Heart right ventricle (tissue), 16 donors: ENCODE measurements at regions not wholly inside any gene's neighbourhood (a gene's known extent, or its start where the extent isn't known, plus 50 kb on each side); places are given as distances from the start of the nearest gene placed in this dataset.

Experiments
- ATAC-seq, 8 donors: fragments of 200-7000 bp; cut with Tn5 transposase; one replicate each; pipeline ENCODE4 v1.9.1; 2020; ENCODE audit warnings: mild to moderate bottlenecking in 8 of 8, moderate library complexity in 8 of 8, moderate number of reproducible peaks in 1 of 8
- DNase-seq, 2 donors: peaks; one replicate each; pipeline ENCODE4 v3.0.0-alpha.2; 2020
- H3K27ac ChIP-seq, 10 donors: fragments of 200-600 bp; sonication (generic) in 2 of 10; one replicate each; pipeline versions ENCODE4 v1.5.0 to v1.8.0; 2020 to 2022; ENCODE audit warnings: mild to moderate bottlenecking in 3 of 10
- H3K27me3 ChIP-seq, 7 donors: fragments of 200-600 bp; one replicate each; pipeline ENCODE4 v1.8.0; 2021 to 2022; ENCODE audit warnings: mild to moderate bottlenecking in 2 of 7
- H3K36me3 ChIP-seq, 9 donors: fragments of 200-600 bp; sonication (generic) in 1 of 9; one replicate each; pipeline versions ENCODE4 v1.5.0 to v1.8.0; 2020 to 2022; ENCODE audit warnings: mild to moderate bottlenecking in 2 of 9
- H3K4me1 ChIP-seq, 9 donors: fragments of 200-600 bp; sonication (generic) in 1 of 9; one replicate each; pipeline versions ENCODE4 v1.5.0 to v1.8.0; 2020 to 2022; ENCODE audit warnings: mild to moderate bottlenecking in 4 of 9
- H3K4me3 ChIP-seq, 10 donors: fragments of 200-600 bp; sonication (generic) in 2 of 10; one replicate each; pipeline versions ENCODE4 v1.5.0 to v1.8.0; 2020 to 2022; ENCODE audit warnings: mild to moderate bottlenecking in 7 of 10, moderate library complexity in 2 of 10
- H3K9me3 ChIP-seq, 11 donors: fragments of 200-600 bp in 10 of 11; sonication (generic) in 2 of 11; one replicate each; pipeline versions ENCODE4 v1.5.0 to v1.8.0; 2013 to 2022; ENCODE audit warnings: mild to moderate bottlenecking in 2 of 11, control low read depth in 1 of 11, moderate library complexity in 1 of 11
- WGBS, 2 donors: extraction: QIAGEN DNeasy Blood & Tissue Kit; methylation state at CpG; one replicate each; pipeline ENCODE4 v1.1.7; 2013; ENCODE audit warnings: inconsistent platforms in 1 of 2; 5-methylcytosine and 5-hydroxymethylcytosine counted together
- intact Hi-C, 10 donors: fragments of 100-400 bp; cut with DNase I; formaldehyde crosslinking; loops; one replicate each; pipeline versions ENCODE4 v1.11.1 to v1.14.2; 2022
- TF ChIP-seq, protein P1 (sequence below), 9 donors: fragments of 200-600 bp; sonication (generic) in 2 of 9; IDR thresholded peaks; one replicate each; pipeline versions ENCODE4 v1.5.0 to v1.8.0; 2021 to 2022; ENCODE audit warnings: antibody characterized with exemption in 9 of 9, mild to moderate bottlenecking in 5 of 9, moderate library complexity in 1 of 9
- donor health status: Arrhythmogenic right ventricular cardiomyopathy.
- donor health status: ischemic (EF 13 %, LVEDD 7.1; RV severe dilation, severe dysfunction).
- donor health status: healthy with polysubstance abuse.
- donor health status: DM: no; HTN: yes; CAD: no.
- donor health status: DM: no; HTN: no; CAD: no.
- donor health status: ischemic (EF 25% LVEDD 6.9; RV normal size, moderate dysfunction).
- donor health status: ischemic (EF 25% LVEDD 5.7; RV mildly dilated, moderate dysfunction).
- donor health status: healthy.
- donor health status: DM: yes; HTN: yes; CAD: no.
- donor health status: Ischemic cardiomyopathy.
- donor health status: ischemic (EF 35%, LVEDD 5.7; RV mildly dilated, moderate dysfunction).
- donor health status: nonischemic (EF 11% LVEDD 7.7; RV severe dilation, severe dysfunction).
- donor health status: DM: yes; HTN: yes; CAD: no.
- donor health status: PGD.
- donor health status: ischemic (EF 29% LVEDD 5.4; RV normal size, mild dysfunction).
- donor health status: nonischemic (EF 23%, LVEDD 6.1; RV moderate dilation, normal function).

DNA sequence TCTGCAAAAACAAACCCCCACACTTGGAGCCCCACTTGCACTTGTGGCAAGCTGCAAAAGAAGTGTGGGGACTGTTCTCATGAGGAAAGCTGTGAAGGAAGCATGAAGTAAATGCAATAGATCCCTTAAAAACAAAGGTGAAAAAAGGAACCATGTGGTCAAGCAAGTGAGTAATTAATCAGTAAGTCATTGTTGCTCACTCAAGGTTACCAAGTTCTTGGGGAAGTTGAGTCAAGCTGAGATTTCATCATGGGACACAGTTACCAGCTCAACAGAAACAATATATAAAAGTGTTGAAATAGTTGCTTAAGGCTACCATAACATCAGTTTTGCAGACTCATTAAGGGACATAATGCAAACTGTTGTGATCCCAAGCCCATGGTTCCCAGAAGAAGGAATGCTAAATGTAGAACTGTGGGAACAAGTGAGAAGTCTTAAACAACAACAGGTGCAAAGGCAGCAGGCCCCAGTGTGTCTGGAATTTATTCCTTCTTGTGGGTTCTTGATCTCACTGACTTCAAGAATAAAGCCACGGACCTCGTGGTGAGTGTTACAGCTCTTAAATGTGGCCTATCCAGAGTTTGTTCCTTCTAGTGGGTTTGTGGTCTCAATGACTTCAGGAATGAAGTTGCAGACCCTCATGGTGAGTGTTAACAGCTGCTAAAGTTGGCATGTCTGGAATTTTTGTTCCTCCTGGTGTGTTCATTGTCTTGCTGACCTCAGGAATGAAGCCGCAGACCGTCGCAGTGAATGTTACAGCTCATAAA is 336.3 kb upstream of the RBMY1B start:
- Histone ChIP-seq H3K4me1 (no peaks in the 10 kb centered on the region), H3K36me3 (no peaks in the 10 kb centered on the region), H3K9me3 (no peaks in the 10 kb centered on the region), H3K27ac (no peak overlapping the region), H3K4me3 (no peak overlapping the region), H3K27me3 (no peaks in the 10 kb centered on the region)
- DNase-seq = no peak
- ATAC-seq = no peak
- TF ChIP-seq, protein P1, sequence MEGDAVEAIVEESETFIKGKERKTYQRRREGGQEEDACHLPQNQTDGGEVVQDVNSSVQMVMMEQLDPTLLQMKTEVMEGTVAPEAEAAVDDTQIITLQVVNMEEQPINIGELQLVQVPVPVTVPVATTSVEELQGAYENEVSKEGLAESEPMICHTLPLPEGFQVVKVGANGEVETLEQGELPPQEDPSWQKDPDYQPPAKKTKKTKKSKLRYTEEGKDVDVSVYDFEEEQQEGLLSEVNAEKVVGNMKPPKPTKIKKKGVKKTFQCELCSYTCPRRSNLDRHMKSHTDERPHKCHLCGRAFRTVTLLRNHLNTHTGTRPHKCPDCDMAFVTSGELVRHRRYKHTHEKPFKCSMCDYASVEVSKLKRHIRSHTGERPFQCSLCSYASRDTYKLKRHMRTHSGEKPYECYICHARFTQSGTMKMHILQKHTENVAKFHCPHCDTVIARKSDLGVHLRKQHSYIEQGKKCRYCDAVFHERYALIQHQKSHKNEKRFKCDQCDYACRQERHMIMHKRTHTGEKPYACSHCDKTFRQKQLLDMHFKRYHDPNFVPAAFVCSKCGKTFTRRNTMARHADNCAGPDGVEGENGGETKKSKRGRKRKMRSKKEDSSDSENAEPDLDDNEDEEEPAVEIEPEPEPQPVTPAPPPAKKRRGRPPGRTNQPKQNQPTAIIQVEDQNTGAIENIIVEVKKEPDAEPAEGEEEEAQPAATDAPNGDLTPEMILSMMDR (IDR thresholded peaks at IDR 0.05) = no peak
- WGBS, 2 donors = 80 to 88% methylated on average over 5 of the region's 5 CpGs
- intact Hi-C loops = no loop called here

DNA sequence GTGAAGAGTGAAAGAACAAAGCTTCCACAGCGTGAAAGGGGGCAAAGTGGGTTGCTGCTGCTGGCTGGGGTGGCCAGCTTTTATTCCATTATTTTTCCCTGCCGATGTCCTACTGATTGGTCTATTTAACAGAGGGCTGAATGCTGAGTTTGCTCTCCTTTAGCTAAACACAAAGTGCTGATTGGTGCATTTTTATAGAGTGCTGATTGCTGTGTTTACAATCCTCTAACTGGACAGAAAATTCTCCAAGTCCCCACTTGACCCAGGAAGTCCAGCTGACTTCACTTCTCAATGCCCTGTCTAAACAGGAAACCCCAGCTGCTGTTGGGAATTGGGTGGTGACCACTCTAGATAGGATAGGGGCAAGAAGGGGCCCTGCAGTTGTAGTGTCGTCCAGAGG is 335.6 kb upstream of the RBMY1B start:
- H3K36me3 ChIP-seq = no peaks in the 10 kb centered on the region

DNA sequence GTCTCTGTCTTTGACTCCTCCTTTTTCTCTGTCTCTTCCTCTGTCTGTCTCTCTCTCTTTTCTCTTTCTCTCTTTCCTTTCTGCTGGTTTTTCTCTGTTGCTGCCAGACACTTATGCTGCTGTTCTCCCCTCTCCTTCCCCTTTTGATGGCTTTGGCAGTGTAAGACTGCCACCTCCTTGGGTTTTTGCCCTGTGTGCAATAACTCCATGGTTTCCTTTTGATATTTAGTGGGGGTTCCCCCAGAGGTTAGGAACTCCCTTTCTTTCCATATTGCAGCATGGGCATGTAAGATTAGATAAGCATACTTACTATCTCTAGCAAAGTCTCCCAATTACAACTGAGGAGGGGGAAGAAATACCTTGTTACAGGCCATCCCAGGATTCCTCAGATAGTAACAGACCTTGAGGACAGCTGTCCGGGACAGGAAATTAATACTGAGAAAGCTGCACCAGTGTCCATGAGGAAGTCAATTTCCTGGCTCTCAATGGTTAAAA is 333.8 kb upstream of the RBMY1B start:
- Histone ChIP-seq H3K4me1 (no peaks in the 10 kb centered on the region), H3K9me3 (no peaks in the 10 kb centered on the region), H3K27me3 (no peaks in the 10 kb centered on the region), H3K4me3 (no peak overlapping the region), H3K36me3 (no peaks in the 10 kb centered on the region), H3K27ac (no peak overlapping the region)
- TF ChIP-seq, protein P1 (IDR thresholded peaks at IDR 0.05) = no peak
- DNase-seq (no peak), ATAC-seq (no peak)
- intact Hi-C loops = no loop called here
- WGBS, 2 donors = 67 to 70% methylated on average over 1 of the region's 1 CpG

More for the DNA sequence above, 335.6 kb upstream of the RBMY1B start:
- H3K27me3 ChIP-seq = no peaks in the 10 kb centered on the region
- 30 to 54% methylated on average over 3 of the region's 3 CpGs for WGBS, 2 donors
- TF ChIP-seq, protein P1 (IDR thresholded peaks at IDR 0.05) = no peak
- no peak overlapping the region for H3K27ac ChIP-seq
- ATAC-seq (no peak), DNase-seq (no peak)
- H3K4me1 ChIP-seq = no peaks in the 10 kb centered on the region
- no peak overlapping the region for H3K4me3 ChIP-seq
- H3K9me3 ChIP-seq = no peaks in the 10 kb centered on the region
- intact Hi-C loops = no loop called here

DNA sequence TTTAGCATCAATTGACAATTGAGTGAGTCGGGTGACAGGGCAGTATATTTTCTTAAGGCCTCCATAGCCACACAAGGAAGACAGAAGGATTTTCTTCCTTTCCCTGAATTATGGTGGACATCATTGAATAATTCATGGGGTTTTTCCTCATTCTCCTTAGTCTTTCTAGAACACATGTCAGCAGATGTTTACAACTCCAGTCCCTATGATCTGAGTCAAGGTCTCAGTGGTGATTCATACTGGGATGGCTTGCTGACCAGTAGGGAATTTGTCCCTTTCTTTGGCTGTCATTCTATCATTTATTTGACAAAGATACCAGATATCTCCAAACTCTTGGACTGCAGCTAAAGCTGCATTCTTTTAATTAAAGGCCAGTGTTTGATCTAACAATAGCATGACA is 332.9 kb upstream of the RBMY1B start:
- Histone ChIP-seq H3K9me3 (no peaks in the 10 kb centered on the region), H3K27me3 (no peaks in the 10 kb centered on the region), H3K4me3 (no peak overlapping the region), H3K27ac (no peak overlapping the region), H3K4me1 (no peaks in the 10 kb centered on the region), H3K36me3 (no peaks in the 10 kb centered on the region)
- WGBS, 2 donors = 68 to 69% methylated on average over 1 of the region's 1 CpG
- TF ChIP-seq, protein P1 (IDR thresholded peaks at IDR 0.05) = no peak
- no peak for DNase-seq
- ATAC-seq = no peak
- intact Hi-C loops = no loop called here
